BLaER1 treated with 17β-estradiol and CSF1 and Interleukin-3, amounts not matched to agents 10 nM and 100 nM (cell line): ENCODE measurements at regions not wholly inside any gene's neighbourhood (a gene's known extent, or its start where the extent isn't known, plus 50 kb on each side); places are given as distances from the start of the nearest gene placed in this dataset.
A peak's percentile ranks its signal among the peaks of the same experiment; 100 is the strongest.

ENCODE experiments used
- H3K27ac ChIP-seq, 11 experiments: shearing (Covaris generic); formaldehyde crosslinking; 2 replicates each; pipeline ENCODE4 v1.8.1; 2022
- H3K27me3 ChIP-seq, 11 experiments: shearing (Covaris generic); formaldehyde crosslinking; 2 replicates each; pipeline ENCODE4 v1.8.1; 2022
- H3K36me3 ChIP-seq, 11 experiments: shearing (Covaris generic); formaldehyde crosslinking; 2 replicates each; pipeline ENCODE4 v1.8.1; 2022
- H3K4me1 ChIP-seq, 10 experiments: shearing (Covaris generic); formaldehyde crosslinking; 2 replicates each; pipeline ENCODE4 v1.8.1; 2022
- H3K4me2 ChIP-seq, 11 experiments: shearing (Covaris generic); formaldehyde crosslinking; 2 replicates each; pipeline ENCODE4 v1.8.1; 2022
- H3K4me3 ChIP-seq, 10 experiments: shearing (Covaris generic); formaldehyde crosslinking; 2 replicates each; pipeline ENCODE4 v1.8.1; 2022
- H3K9ac ChIP-seq, 11 experiments: shearing (Covaris generic); formaldehyde crosslinking; 2 replicates each; pipeline ENCODE4 v1.8.1; 2022
- H3K9me3 ChIP-seq, 11 experiments: shearing (Covaris generic); formaldehyde crosslinking; replicated peaks in 1 of 11; 2 replicates each; pipeline ENCODE4 v1.8.1; 2022
- H4K20me1 ChIP-seq, 11 experiments: shearing (Covaris generic); formaldehyde crosslinking; 2 replicates each; pipeline ENCODE4 v1.8.1; 2022
- Cebpa-rat ChIP-seq, 11 experiments: shearing (Covaris generic); IDR thresholded peaks; 2 replicates each; pipeline ENCODE4 v1.8.1; 2022

DNA sequence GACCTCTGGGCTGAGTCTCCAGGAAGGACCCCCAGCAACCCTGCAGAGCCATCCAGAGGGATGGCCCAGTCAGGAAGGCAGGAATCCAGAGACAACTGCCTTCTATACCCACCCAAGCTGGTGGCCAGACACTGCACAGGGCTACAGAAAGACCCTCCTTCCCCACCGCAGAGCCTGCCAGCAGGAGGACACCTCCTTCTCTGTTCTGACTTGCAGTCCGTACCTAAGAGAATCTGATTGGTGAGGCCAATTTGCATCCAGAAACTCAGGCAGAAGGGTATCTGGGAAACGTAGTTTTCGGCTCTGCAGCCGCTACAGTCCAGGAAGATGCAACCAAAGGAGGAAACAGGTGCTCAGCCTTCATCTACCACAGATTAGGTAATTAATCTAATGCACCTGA, 155.4 kb upstream of the FRG1 start:
- Histone ChIP-seq H3K4me1 (peaks cover 0 to 18% (median 0%) of the 10 kb centered on the region in 10 experiments; a peak in 4 of 20 replicates), H3K4me2 (no peak overlapping the region), H3K9ac (no peak overlapping the region), H3K27me3 (no peaks in the 10 kb centered on the region), H4K20me1 (no peaks in the 10 kb centered on the region), H3K9me3 (peaks cover 0 to 21% (median 13%) of the 10 kb centered on the region in 11 experiments; a peak in 13 of 22 replicates), H3K36me3 (no peaks in the 10 kb centered on the region), H3K27ac (no peak overlapping the region), H3K4me3 (no peak overlapping the region)
- no peak for TF ChIP-seq Cebpa-rat (IDR thresholded peaks at IDR 0.05)

DNA sequence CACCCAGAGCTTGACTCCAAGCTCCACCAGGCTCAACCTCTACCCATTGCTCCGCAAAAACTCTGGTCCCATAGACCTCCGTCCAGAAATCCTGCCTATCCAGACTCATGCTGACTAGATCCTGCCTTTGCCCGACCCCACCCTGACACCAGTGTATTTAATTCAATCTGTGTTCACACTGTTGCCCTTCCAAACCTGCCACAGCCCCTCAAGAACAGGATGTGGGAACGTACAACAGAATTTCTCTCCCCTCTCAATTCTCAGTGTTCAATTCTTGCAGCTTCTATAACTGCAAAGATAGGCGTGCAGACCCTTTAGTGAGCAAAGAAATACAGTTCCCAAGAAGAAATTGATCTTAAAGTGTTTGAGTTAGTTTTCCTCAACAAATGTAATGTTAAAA, 154.2 kb upstream of the FRG1 start:
- TF ChIP-seq Cebpa-rat (IDR thresholded peaks at IDR 0.05) = no peak
- no peaks in the 10 kb centered on the region for H3K36me3 ChIP-seq
- no peak overlapping the region for H3K27ac ChIP-seq
- no peak overlapping the region for H3K4me2 ChIP-seq
- H3K27me3 ChIP-seq = no peaks in the 10 kb centered on the region
- peaks cover 0 to 15% (median 0%) of the 10 kb centered on the region in 10 experiments; a peak in 4 of 20 replicates for H3K4me1 ChIP-seq
- no peaks in the 10 kb centered on the region for H4K20me1 ChIP-seq
- no peak overlapping the region for H3K9ac ChIP-seq
- no peak overlapping the region for H3K4me3 ChIP-seq
- H3K9me3 ChIP-seq = peaks cover 0 to 16% (median 9%) of the 10 kb centered on the region in 11 experiments; a peak in 12 of 22 replicates

DNA sequence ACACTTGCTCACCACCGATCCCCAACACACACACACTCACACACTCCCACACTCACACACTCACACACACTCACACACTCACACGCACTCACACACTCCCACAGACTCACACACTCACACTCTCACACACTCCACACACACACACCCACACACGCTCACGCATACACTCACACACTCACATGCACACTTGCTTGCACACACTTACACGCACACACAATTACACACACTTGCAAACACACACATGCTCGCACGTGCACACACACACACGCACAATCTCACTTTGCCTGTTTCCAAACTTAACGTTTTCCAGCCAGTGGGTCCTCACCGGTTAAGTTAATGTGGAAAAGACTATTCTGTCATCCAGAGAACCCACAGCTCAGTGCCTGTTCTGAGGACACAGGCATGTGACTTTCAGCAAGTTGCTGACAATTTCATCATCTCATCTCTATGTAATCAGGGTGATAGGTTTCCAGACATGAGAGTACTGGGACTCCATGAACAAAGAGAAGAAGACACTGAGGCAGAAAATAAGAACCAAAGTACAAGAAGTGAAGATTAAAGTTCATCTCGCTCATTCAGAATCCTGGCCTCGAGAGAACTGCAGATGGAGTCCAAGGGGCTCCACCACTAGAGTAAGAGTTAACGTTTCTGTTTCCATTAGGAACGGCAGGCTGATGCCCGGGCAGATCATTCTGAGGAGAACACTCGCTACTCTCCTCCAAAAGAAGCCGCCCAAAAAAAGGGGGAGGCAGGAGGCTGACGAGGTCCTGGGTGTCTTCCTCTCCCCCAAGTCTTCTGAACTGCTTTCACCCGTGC, 153.2 kb upstream of the FRG1 start:
- Histone ChIP-seq H4K20me1 (no peaks in the 10 kb centered on the region), H3K27me3 (no peaks in the 10 kb centered on the region), H3K4me3 (no peak overlapping the region), H3K36me3 (no peaks in the 10 kb centered on the region), H3K27ac (no peak overlapping the region), H3K4me1 (peaks cover 0 to 12% (median 0%) of the 10 kb centered on the region in 10 experiments; a peak in 5 of 20 replicates), H3K9me3 (peaks cover 0 to 6% (median 3%) of the 10 kb centered on the region in 11 experiments; a peak in 7 of 22 replicates), H3K9ac (no peak overlapping the region), H3K4me2 (peak overlapping the region in 1 of 11 experiments; percentile 28; a peak in 2 of 22 replicates)
- no peak for TF ChIP-seq Cebpa-rat (IDR thresholded peaks at IDR 0.05)

DNA sequence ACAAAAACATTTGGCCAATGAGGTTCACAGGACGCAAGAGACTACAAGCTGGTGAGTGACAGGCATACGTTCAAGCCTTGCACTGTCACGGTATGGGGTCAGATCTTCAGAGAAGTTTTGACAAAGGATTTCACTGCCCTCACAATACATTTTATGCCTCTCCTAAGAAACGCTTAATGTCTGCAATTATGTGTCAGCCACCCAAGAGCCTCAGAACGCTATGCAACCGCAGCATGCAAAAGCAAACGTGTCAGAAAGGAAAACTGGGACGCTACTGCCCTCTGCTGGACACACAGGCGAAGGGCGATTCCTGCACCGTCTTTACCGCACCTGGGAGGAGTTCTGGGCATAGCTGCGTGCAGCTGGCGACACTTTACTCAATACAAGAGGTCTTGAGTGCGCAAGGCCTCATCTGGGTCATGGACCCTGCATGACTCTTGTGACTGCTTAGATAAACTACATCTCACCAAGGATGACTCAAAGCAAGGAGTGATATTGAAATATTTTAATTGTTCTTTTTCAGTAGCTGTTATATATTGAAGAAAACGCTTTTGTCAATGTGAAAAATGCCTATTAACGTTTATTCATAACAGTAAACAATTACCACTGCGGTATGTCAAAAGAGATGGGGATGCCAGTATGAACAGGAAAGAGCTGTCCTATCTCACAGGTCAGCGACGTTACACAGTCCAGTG, 147.6 kb upstream of the FRG1 start:
- Histone ChIP-seq H4K20me1 (no peaks in the 10 kb centered on the region), H3K4me2 (peak overlapping the region in 3 of 11 experiments; percentile 15 to 28 (median 20); a peak in 3 of 22 replicates), H3K4me3 (no peak overlapping the region), H3K27me3 (no peaks in the 10 kb centered on the region), H3K27ac (peak overlapping the region in 2 of 11 experiments; percentile 4 to 8; a peak in 1 of 22 replicates), H3K9me3 (no peaks in the 10 kb centered on the region), H3K36me3 (no peaks in the 10 kb centered on the region), H3K9ac (no peak overlapping the region), H3K4me1 (peaks cover 0 to 11% (median 1%) of the 10 kb centered on the region in 10 experiments; a peak in 6 of 20 replicates)
- TF ChIP-seq Cebpa-rat (IDR thresholded peaks at IDR 0.05) = no peak

DNA sequence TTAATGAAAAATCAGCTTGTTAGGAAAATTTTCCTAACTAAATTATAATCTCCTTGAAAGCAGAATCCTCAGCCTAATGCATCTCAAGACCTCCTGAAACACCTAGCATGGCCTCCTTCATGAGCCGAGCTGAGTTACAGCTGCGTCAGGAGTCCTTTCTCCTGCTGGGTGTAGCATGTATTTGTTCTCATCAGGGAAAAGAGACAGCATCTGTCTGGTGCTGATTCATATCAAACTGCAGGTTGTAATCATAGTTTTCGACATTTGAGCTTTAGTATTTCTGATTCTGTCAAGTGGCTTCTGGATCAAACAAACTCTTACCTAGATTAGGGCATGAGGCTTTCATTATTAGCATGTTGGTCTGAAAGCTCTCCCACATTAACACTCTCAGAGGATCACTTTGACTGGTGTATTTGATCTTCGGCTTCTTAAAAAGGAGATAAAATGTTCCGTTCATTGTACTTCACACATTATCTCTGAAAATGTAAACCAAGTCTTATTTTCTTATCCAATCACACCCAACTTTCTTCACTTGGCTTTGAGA, 140.1 kb upstream of the FRG1 start:
- H4K20me1 ChIP-seq = no peaks in the 10 kb centered on the region
- H3K4me1 ChIP-seq = no peaks in the 10 kb centered on the region
- no peak overlapping the region for H3K4me2 ChIP-seq
- H3K9ac ChIP-seq = no peak overlapping the region
- H3K27me3 ChIP-seq = no peaks in the 10 kb centered on the region
- no peak overlapping the region for H3K4me3 ChIP-seq
- peaks cover 0 to 9% (median 0%) of the 10 kb centered on the region in 11 experiments; a peak in 5 of 22 replicates for H3K9me3 ChIP-seq
- no peak for TF ChIP-seq Cebpa-rat (IDR thresholded peaks at IDR 0.05)
- no peaks in the 10 kb centered on the region for H3K36me3 ChIP-seq
- no peak overlapping the region for H3K27ac ChIP-seq

- no peaks in the 10 kb centered on the region for H3K27me3 ChIP-seq
Measured at GRCh38 chr4:189802884-189803283, 137.8 kb upstream of the FRG1 start.

GRCh38 chr4:189804894-189805293, 135.8 kb upstream of the FRG1 start:
- peaks cover 13 to 28% (median 18%) of the 10 kb centered on the region in 11 experiments for H3K9me3 ChIP-seq
- TF ChIP-seq Cebpa-rat (IDR thresholded peaks at IDR 0.05) = no peak
- no peak overlapping the region for H3K27ac ChIP-seq
- no peak overlapping the region for H3K4me2 ChIP-seq
- H3K4me1 ChIP-seq = no peaks in the 10 kb centered on the region
- H3K36me3 ChIP-seq = no peaks in the 10 kb centered on the region
- H3K9ac ChIP-seq = no peak overlapping the region
- H3K27me3 ChIP-seq = no peaks in the 10 kb centered on the region
- H3K4me3 ChIP-seq = no peak overlapping the region
- no peaks in the 10 kb centered on the region for H4K20me1 ChIP-seq

More at GRCh38 chr4:189802884-189803283, 137.8 kb upstream of the FRG1 start:
- TF ChIP-seq Cebpa-rat (IDR thresholded peaks at IDR 0.05) = 0 out of 22 replicates have a peak, but pooled peaks of 1 of the 11 experiments have one; percentile 18
- no peaks in the 10 kb centered on the region for H3K4me1 ChIP-seq
- H3K4me3 ChIP-seq = no peak overlapping the region
- H4K20me1 ChIP-seq = no peaks in the 10 kb centered on the region
- no peak overlapping the region for H3K9ac ChIP-seq
- H3K4me2 ChIP-seq = no peak overlapping the region
- H3K9me3 ChIP-seq = peaks cover 13 to 32% (median 18%) of the 10 kb centered on the region in 11 experiments
- no peaks in the 10 kb centered on the region for H3K36me3 ChIP-seq
- H3K27ac ChIP-seq = no peak overlapping the region

- Histone ChIP-seq H3K4me2 (no peak overlapping the region), H3K4me1 (no peaks in the 10 kb centered on the region), H4K20me1 (no peaks in the 10 kb centered on the region), H3K9me3 (peaks cover 13 to 33% (median 25%) of the 10 kb centered on the region in 11 experiments), H3K36me3 (no peaks in the 10 kb centered on the region), H3K27ac (no peak overlapping the region), H3K9ac (no peak overlapping the region), H3K4me3 (no peak overlapping the region), H3K27me3 (no peaks in the 10 kb centered on the region)
- TF ChIP-seq Cebpa-rat (IDR thresholded peaks at IDR 0.05) = no peak
Measured at GRCh38 chr4:189806506-189806905, 134.2 kb upstream of the FRG1 start.

- Histone ChIP-seq H3K9me3 (peaks cover 13 to 33% (median 25%) of the 10 kb centered on the region in 11 experiments), H3K4me1 (no peaks in the 10 kb centered on the region), H3K4me2 (no peak overlapping the region), H3K9ac (no peak overlapping the region), H3K36me3 (no peaks in the 10 kb centered on the region), H3K4me3 (no peak overlapping the region), H3K27ac (no peak overlapping the region), H4K20me1 (no peaks in the 10 kb centered on the region), H3K27me3 (no peaks in the 10 kb centered on the region)
- no peak for TF ChIP-seq Cebpa-rat (IDR thresholded peaks at IDR 0.05)
Measured at GRCh38 chr4:189807031-189807430, 133.6 kb upstream of the FRG1 start.
